HepG2 (cell line): ENCODE measurements at regions not wholly inside any gene's neighbourhood (a gene's known extent, or its start where the extent isn't known, plus 50 kb on each side); places are given as distances from the start of the nearest gene placed in this dataset.

Experiments
- ATAC-seq: fragments of 200-7000 bp; cut with Tn5 transposase; 3 replicates; pipeline ENCODE4 v1.9.1; 2020; ENCODE audit warnings: mild to moderate bottlenecking, moderate library complexity
- BruUV-seq: library from RNA; stranded (reverse); fragments of 400-500 nt; replicated peaks from 2 replicates; lab custom pipeline; 2021; lab: Mats Ljungman, UMichigan
- CTCF ChIA-PET: fragments of 300-600 bp; formaldehyde crosslinking; extraction: SDS; loops from one replicate; lab custom pipeline; 2021; ENCODE audit warnings: low total read pairs, inconsistent platforms, low intra/inter-chr PET ratio; lab: Yijun Ruan, JAX
- POLR2A ChIA-PET: fragments of 350-600 bp; sonication (Branson Sonifier 250); formaldehyde crosslinking; loops from one replicate; lab custom pipeline; 2020; ENCODE audit warnings: antibody characterized with exemption, inconsistent platforms; lab: Yijun Ruan, JAX
- DNase-seq: peaks from one replicate; pipeline ENCODE4 v3.0.0-alpha.2; 2015; ENCODE audit warnings: low spot score
- FAIRE-seq: peaks from 3 replicates; lab custom pipeline; 2011; peaks lifted over from hg19 to GRCh38; lab: Jason Lieb, UNC
- H2AFZ ChIP-seq: one replicate; pipeline ENCODE4 v1.6.1; 2011; ENCODE audit warnings: low read length, inconsistent platforms
- H3K27ac ChIP-seq: fragments of 300-600 bp; 3 replicates; pipeline ENCODE4 v1.8.0; 2011; ENCODE audit warnings: mixed run types, mild to moderate bottlenecking, mixed read lengths, low read length, inconsistent platforms; ENCODE audit not compliant: insufficient read depth; ENCODE audit errors: extremely low read length
- H3K27me3 ChIP-seq, 2 experiments: fragments of 200-600 bp in 1 of 2; 2 replicates in 1 of 2; 3 replicates in 1 of 2; pipeline versions ENCODE4 v1.6.0 to v1.8.0; 2011; ENCODE audit warnings: low read length in 2 of 2, mild to moderate bottlenecking in 2 of 2, moderate library complexity in 2 of 2, inconsistent platforms in 1 of 2; ENCODE audit not compliant: insufficient read depth in 2 of 2, control insufficient read depth in 1 of 2
- H3K36me3 ChIP-seq, 2 experiments: fragments of 200-600 bp in 1 of 2; replicated peaks in 1 of 2; 2 replicates in 1 of 2; 3 replicates in 1 of 2; pipeline versions ENCODE4 v1.5.1 to v1.8.0; 2011; ENCODE audit warnings: low read length in 2 of 2, inconsistent platforms in 1 of 2; ENCODE audit not compliant: insufficient read depth in 2 of 2, control insufficient read depth in 1 of 2
- H3K4me1 ChIP-seq: 2 replicates; pipeline ENCODE4 v1.5.1; 2012; ENCODE audit warnings: low read length, inconsistent platforms; ENCODE audit not compliant: insufficient read depth
- H3K4me2 ChIP-seq: 2 replicates; pipeline ENCODE4 v1.6.0; 2011; ENCODE audit warnings: low read depth, low read length, inconsistent platforms
- H3K4me3 ChIP-seq, 3 experiments: fragments of 200-600 bp in 1 of 3; sonication (generic), shearing (Covaris generic) in 1 of 3; replicated peaks in 1 of 3; 2 replicates each; pipeline ENCODE4 v1.5.1; 2011 to 2016; ENCODE audit warnings: low read length in 3 of 3, inconsistent platforms in 2 of 3, low read depth in 2 of 3, mild to moderate bottlenecking in 2 of 3, control low read depth in 1 of 3, mixed read lengths in 1 of 3; ENCODE audit not compliant: insufficient read depth in 1 of 3
- H3K79me2 ChIP-seq: one replicate; pipeline ENCODE4 v1.6.1; 2011; ENCODE audit warnings: low read length, inconsistent platforms; ENCODE audit not compliant: insufficient read depth
- H3K9ac ChIP-seq: 2 replicates; pipeline ENCODE4 v1.6.0; 2011; ENCODE audit warnings: mild to moderate bottlenecking, low read depth, low read length, inconsistent platforms; ENCODE audit not compliant: insufficient read depth
- H3K9me3 ChIP-seq: 2 replicates; pipeline ENCODE4 v1.5.1; 2012; ENCODE audit warnings: mild to moderate bottlenecking, low read length
- H4K20me1 ChIP-seq: 2 replicates; pipeline ENCODE4 v1.6.0; 2011; ENCODE audit warnings: inconsistent platforms, mild to moderate bottlenecking, low read length, moderate library complexity; ENCODE audit not compliant: insufficient read depth
- CHD2 ChIP-seq: IDR thresholded peaks from 2 replicates; pipeline ENCODE4 v1.6.1; 2011; ENCODE audit warnings: low read depth, low read length, improper control_type of control experiment
- TCF7 ChIP-seq: sonication (generic); IDR thresholded peaks from 2 replicates; pipeline ENCODE4 v1.6.1; 2016; ENCODE audit warnings: antibody characterized with exemption, low read depth
- ZBTB37 ChIP-seq: sonication (generic); formaldehyde crosslinking; IDR thresholded peaks from 2 replicates; pipeline ENCODE4 v1.4.0; 2020; ENCODE audit warnings: mild to moderate bottlenecking, missing genetic modification reagents
- ZHX2 ChIP-seq, 2 experiments: sonication (generic) in 1 of 2; formaldehyde crosslinking in 1 of 2; IDR thresholded peaks; 2 replicates each; pipeline versions ENCODE4 v1.6.1 to v1.9.0; 2014 to 2022; ENCODE audit warnings: antibody characterized with exemption in 1 of 2, borderline replicate concordance in 1 of 2, inconsistent platforms in 1 of 2, low read depth in 1 of 2, missing genetic modification reagents in 1 of 2
- ZNF18 ChIP-seq: sonication (generic); formaldehyde crosslinking; IDR thresholded peaks from 2 replicates; pipeline ENCODE4 v1.8.0; 2022; ENCODE audit warnings: mild to moderate bottlenecking, missing genetic modification reagents; ENCODE audit not compliant: insufficient replicate concordance
- ZNF230 ChIP-seq: sonication (generic); formaldehyde crosslinking; IDR thresholded peaks from 2 replicates; pipeline ENCODE4 v1.4.0; 2020; ENCODE audit warnings: mild to moderate bottlenecking, missing genetic modification reagents
- ZNF335 ChIP-seq: sonication (generic); formaldehyde crosslinking; IDR thresholded peaks from 2 replicates; pipeline ENCODE4 v1.4.0; 2020; ENCODE audit warnings: missing genetic modification reagents
- WGBS: methylation state at CpG from one replicate; pipeline ENCODE4 v1.1.6; 2017; ENCODE audit warnings: low lambda C conversion rate; 5-methylcytosine and 5-hydroxymethylcytosine counted together
- in situ Hi-C: cut with HindIII; loops from 2 replicates; pipeline ENCODE4 v1.10.0; 2017; ENCODE audit warnings: low pct_unique_long_range_greater_than_20kb; ENCODE audit not compliant: extremely low pct_ligation_motif_present
- intact Hi-C: fragments of 100-400 bp; cut with micrococcal nuclease; formaldehyde crosslinking; loops from one replicate; pipeline ENCODE4 v1.10.0; 2022; ENCODE audit not compliant: unreplicated experiment

GRCh38 chr3:18249126-18249525 is 176.0 kb downstream of the SATB1 start:
- no peak overlapping the region for H3K4me2 ChIP-seq
- TF ChIP-seq ZNF18 (CRISPR knock-in tag): no peak
- TF ChIP-seq TCF7: no peak
- no peak for TF ChIP-seq ZNF335 (CRISPR knock-in tag)
- no peak for TF ChIP-seq ZNF230 (CRISPR knock-in tag)
- TF ChIP-seq ZBTB37 (CRISPR knock-in tag): no peak
- no peak for TF ChIP-seq CHD2
- no peak for TF ChIP-seq ZHX2 (IDR thresholded peaks at IDR 0.05; ENCODE audit: low read depth)
- no peak for TF ChIP-seq ZHX2 (CRISPR knock-in tag; IDR thresholded peaks at IDR 0.05; ENCODE audit: borderline replicate concordance)
- no peaks in the 10 kb centered on the region for H3K79me2 ChIP-seq
- ATAC-seq (no peak), FAIRE-seq (no peak), DNase-seq (no peak)
- in situ Hi-C loops: no loop called here
- intact Hi-C loops: no loop called here
- no peaks in the 10 kb centered on the region for H3K27me3 ChIP-seq
- no TSS peak for BruUV-seq
- no peaks in the 10 kb centered on the region for H3K9me3 ChIP-seq
- no peak overlapping the region for H3K27ac ChIP-seq
- 3% methylated on average over 3 of the region's 3 CpGs for WGBS
- H4K20me1 ChIP-seq: no peaks in the 10 kb centered on the region
- no peaks in the 10 kb centered on the region for H3K4me1 ChIP-seq
- no peak overlapping the region for H3K4me3 ChIP-seq
- H3K9ac ChIP-seq: no peak overlapping the region
- no peak overlapping the region for H2AFZ ChIP-seq
- no peaks in the 10 kb centered on the region for H3K36me3 ChIP-seq
- POLR2A ChIA-PET: no interaction called here
- CTCF ChIA-PET: no interaction called here
